ENCODE measurements at regions not wholly inside any gene's neighbourhood (a gene's known extent, or its start where the extent isn't known, plus 50 kb on each side); places are given as distances from the start of the nearest gene placed in this dataset.
"Not testable (repeated sequence)": the region's sequence is repeated elsewhere in the genome, so short reads cannot be mapped to it uniquely, and the experiment has no call there.

DNA sequence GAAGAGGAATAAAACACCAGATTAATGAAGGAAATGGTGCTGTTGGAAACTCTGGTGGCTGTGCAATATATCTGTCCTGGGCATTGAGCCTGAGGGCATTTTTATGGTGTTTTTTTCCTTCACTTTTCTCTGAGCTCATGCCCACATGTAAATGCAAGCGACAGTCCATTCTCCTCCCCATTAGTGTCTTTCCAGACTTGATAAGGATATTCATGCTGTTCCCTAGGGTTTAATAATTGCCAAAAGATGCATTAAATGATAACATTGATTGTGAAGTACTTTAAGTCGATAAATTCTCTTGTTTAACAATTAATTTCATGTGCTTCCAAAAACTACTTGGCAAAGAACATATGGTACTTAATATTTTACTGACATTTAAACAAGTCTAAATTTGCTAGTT lies 384.7 kb downstream of the MDFIC start:
- no peak overlapping the region for H3K27ac Mint-ChIP-seq
- no peaks in the 10 kb centered on the region for H3K27me3 Mint-ChIP-seq (ENCODE audit: low read depth)
- ATAC-seq (replicated peaks in 1 of 2) (no peak), DNase-seq (no peak)
- no peaks in the 10 kb centered on the region for H3K9me3 Mint-ChIP-seq
- H3K4me1 Mint-ChIP-seq (ENCODE audit: low read depth) = no peaks in the 10 kb centered on the region
- no peaks in the 10 kb centered on the region for H3K36me3 Mint-ChIP-seq (ENCODE audit: insufficient read depth in 2 of 2)
- H3K4me3 Mint-ChIP-seq = no peak overlapping the region

- no peaks in the 10 kb centered on the region for H3K36me3 Mint-ChIP-seq (ENCODE audit: insufficient read depth in 2 of 2)
- no peak overlapping the region for H3K27ac Mint-ChIP-seq
- ATAC-seq (replicated peaks in 1 of 2) = no peak
- H3K4me3 Mint-ChIP-seq = no peak overlapping the region
- H3K9me3 Mint-ChIP-seq = peaks cover 1% of the 10 kb centered on the region in 2 donors
- DNase-seq = no peak
- H3K4me1 Mint-ChIP-seq (ENCODE audit: low read depth) = no peaks in the 10 kb centered on the region
- no peaks in the 10 kb centered on the region for H3K27me3 Mint-ChIP-seq (ENCODE audit: low read depth)
Measured at GRCh38 chr7:115300231-115300870, 378.5 kb downstream of the MDFIC start.

DNA sequence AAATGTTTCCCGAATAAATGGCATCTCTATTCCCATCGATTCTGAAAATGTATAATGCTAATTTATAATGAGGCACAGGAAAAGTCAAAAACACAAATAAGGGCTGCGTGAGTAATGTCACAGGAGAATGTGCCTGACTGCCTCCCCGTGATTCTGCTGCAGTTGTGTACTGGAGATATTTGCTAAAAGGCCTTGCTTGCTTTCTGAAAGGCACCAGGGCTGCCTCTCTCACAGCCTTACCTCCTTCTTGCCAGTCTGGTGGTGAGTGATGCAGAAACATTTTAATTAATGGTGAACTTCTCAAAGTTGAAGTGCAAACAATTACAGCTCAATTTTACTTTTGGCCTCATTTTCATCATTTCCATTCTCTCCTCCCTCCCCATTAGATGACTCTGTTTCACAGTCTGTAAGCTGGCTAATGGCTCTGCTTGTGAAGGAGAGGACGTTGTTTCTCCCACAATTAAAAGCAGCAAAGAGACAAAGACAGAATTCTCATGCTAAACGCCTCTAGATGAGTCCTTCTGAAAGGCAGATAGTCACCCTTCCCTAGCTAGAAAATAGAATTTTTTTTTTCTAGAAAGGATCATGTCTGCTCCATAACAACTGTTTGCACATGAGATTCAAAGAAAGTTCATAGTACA lies 377.6 kb downstream of the MDFIC start:
- DNase-seq = no peak
- no peak for ATAC-seq (replicated peaks in 1 of 2)
- H3K36me3 Mint-ChIP-seq (ENCODE audit: insufficient read depth in 2 of 2) = no peaks in the 10 kb centered on the region
- no peak overlapping the region for H3K4me3 Mint-ChIP-seq
- no peaks in the 10 kb centered on the region for H3K27me3 Mint-ChIP-seq (ENCODE audit: low read depth)
- no peaks in the 10 kb centered on the region for H3K4me1 Mint-ChIP-seq (ENCODE audit: low read depth)
- no peak overlapping the region for H3K27ac Mint-ChIP-seq
- H3K9me3 Mint-ChIP-seq = peaks cover 1% of the 10 kb centered on the region in 2 donors

DNA sequence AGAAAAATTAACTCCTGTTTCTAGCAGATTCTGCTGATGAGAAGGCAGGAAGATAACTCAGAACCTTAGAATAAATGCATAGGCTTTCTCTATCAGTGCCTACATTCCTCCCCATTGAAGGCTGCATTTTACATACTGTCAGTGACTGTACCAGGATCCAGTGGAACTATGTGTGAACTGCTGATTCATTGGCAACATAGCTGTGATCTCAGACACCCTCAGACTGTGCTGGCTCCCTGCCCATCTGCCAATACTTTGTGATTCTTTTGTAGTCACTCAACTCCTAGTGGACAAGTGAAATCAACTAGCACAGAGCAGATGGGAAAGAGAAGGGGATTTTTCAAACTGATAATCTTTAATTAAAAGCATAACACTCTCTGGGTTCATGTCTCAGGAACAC lies 375.8 kb downstream of the MDFIC start:
- no peak overlapping the region for H3K27ac Mint-ChIP-seq
- DNase-seq (no peak), ATAC-seq (replicated peaks in 1 of 2) (no peak)
- no peaks in the 10 kb centered on the region for H3K36me3 Mint-ChIP-seq (ENCODE audit: insufficient read depth in 2 of 2)
- H3K27me3 Mint-ChIP-seq (ENCODE audit: low read depth) = no peaks in the 10 kb centered on the region
- H3K4me3 Mint-ChIP-seq = no peak overlapping the region
- H3K9me3 Mint-ChIP-seq = peaks cover 1% of the 10 kb centered on the region in 2 donors
- H3K4me1 Mint-ChIP-seq (ENCODE audit: low read depth) = no peaks in the 10 kb centered on the region

- peaks cover 5% of the 10 kb centered on the region for H3K27me3 Mint-ChIP-seq (ENCODE audit: low read depth)
- no peaks in the 10 kb centered on the region for H3K4me1 Mint-ChIP-seq (ENCODE audit: low read depth)
- no peak overlapping the region for H3K4me3 Mint-ChIP-seq
- ATAC-seq (replicated peaks in 1 of 2) (no peak), DNase-seq (no peak)
- peaks cover 0 to 1% of the 10 kb centered on the region in 2 donors for H3K36me3 Mint-ChIP-seq (ENCODE audit: insufficient read depth in 2 of 2)
- H3K9me3 Mint-ChIP-seq = peaks cover 1 to 3% of the 10 kb centered on the region in 2 donors
- H3K27ac Mint-ChIP-seq = no peak overlapping the region
Measured at GRCh38 chr7:115293628-115294240, 371.8 kb downstream of the MDFIC start.

- H3K27me3 Mint-ChIP-seq (ENCODE audit: low read depth) = peaks cover 5% of the 10 kb centered on the region
- no peak for DNase-seq
- no peak for ATAC-seq (replicated peaks in 1 of 2)
- H3K9me3 Mint-ChIP-seq = peaks cover 1 to 3% of the 10 kb centered on the region in 2 donors
- H3K27ac Mint-ChIP-seq = no peak overlapping the region
- peaks cover 0 to 1% of the 10 kb centered on the region in 2 donors for H3K36me3 Mint-ChIP-seq (ENCODE audit: insufficient read depth in 2 of 2)
- no peak overlapping the region for H3K4me3 Mint-ChIP-seq
- no peaks in the 10 kb centered on the region for H3K4me1 Mint-ChIP-seq (ENCODE audit: low read depth)
Measured at GRCh38 chr7:115292381-115292780, 370.5 kb downstream of the MDFIC start.

- peaks cover 5% of the 10 kb centered on the region for H3K27me3 Mint-ChIP-seq (ENCODE audit: low read depth)
- peaks cover 0 to 1% of the 10 kb centered on the region in 2 donors for H3K9me3 Mint-ChIP-seq
- no peak for ATAC-seq (replicated peaks in 1 of 2)
- H3K4me1 Mint-ChIP-seq (ENCODE audit: low read depth) = no peaks in the 10 kb centered on the region
- DNase-seq = no peak
- H3K4me3 Mint-ChIP-seq = no peak overlapping the region
- peaks cover 0 to 1% of the 10 kb centered on the region in 2 donors for H3K36me3 Mint-ChIP-seq (ENCODE audit: insufficient read depth in 2 of 2)
- H3K27ac Mint-ChIP-seq = no peak overlapping the region
Measured at GRCh38 chr7:115289971-115290370, 368.1 kb downstream of the MDFIC start.

DNA sequence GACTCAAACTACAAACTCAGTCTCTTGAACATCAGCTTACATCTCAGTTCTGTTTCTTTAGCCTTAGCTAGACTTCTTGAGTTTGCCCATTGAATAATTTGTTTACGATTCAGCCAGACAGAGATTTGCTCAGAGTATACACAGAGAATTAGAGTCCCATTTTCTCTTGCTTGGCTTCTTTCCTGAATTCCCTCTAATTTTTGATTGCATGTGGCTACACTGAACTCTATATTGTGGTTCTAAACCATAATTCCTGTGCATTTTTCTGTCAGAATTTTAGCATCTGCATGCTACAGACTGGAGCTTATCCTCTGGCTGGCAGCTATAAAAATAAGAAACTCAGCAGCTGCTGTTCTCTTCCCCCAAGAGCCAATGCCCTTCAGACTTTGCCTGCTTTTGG lies 354.9 kb downstream of the MDFIC start:
- no peak for DNase-seq
- ATAC-seq (replicated peaks in 1 of 2) = no peak
- H3K36me3 Mint-ChIP-seq (ENCODE audit: insufficient read depth in 2 of 2) = no peaks in the 10 kb centered on the region

GRCh38 chr7:115273855-115274254 lies 352.0 kb downstream of the MDFIC start:
- not testable (repeated sequence) for DNase-seq; H3K27ac Mint-ChIP-seq; H3K4me1 Mint-ChIP-seq (ENCODE audit: low read depth); H3K9me3 Mint-ChIP-seq; H3K36me3 Mint-ChIP-seq (ENCODE audit: insufficient read depth in 2 of 2); ATAC-seq (replicated peaks in 1 of 2); H3K4me3 Mint-ChIP-seq
- peaks cover 16% of the 10 kb centered on the region for H3K27me3 Mint-ChIP-seq (ENCODE audit: low read depth)

More for the DNA sequence above, 354.9 kb downstream of the MDFIC start:
- H3K27ac Mint-ChIP-seq = no peak overlapping the region
- H3K9me3 Mint-ChIP-seq = peaks cover 0 to 1% of the 10 kb centered on the region in 2 donors
- H3K27me3 Mint-ChIP-seq (ENCODE audit: low read depth) = peaks cover 4% of the 10 kb centered on the region
- no peaks in the 10 kb centered on the region for H3K4me1 Mint-ChIP-seq (ENCODE audit: low read depth)
- H3K4me3 Mint-ChIP-seq = no peak overlapping the region

DNA sequence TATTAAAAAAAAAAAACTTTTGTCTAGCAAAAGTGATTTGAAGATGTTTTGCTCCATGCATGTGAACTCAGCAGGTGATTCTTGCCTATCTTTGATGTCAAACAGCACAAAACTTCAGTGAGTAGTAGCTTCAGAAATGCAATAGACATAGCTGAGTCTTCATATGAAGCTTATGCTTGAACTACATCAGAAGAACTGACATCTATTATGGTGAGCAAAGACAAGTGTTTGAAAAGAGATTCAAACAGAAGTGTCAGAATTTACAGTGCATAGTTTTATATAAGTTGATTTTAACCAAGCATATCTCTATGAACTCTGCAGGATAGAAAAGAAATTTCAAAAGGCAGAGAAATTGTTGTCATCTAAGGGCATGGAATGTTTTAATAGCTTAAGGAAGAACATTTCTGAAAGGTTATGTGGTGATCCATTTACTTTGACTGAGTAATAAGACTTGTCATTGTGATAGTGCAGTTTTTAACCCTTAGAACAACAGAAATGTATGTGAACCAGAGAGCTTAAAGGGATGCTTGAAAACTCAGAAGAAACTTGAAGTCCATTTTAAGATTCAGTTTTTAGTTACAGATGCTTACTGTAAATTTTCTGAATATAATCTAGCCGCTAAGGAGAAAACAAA lies 351.4 kb downstream of the MDFIC start:
- Mint-ChIP-seq H3K9me3 (peaks cover 0 to 1% of the 10 kb centered on the region in 2 donors), H3K27me3 (ENCODE audit: low read depth) (peaks cover 16% of the 10 kb centered on the region), H3K4me3 (no peak overlapping the region), H3K27ac (no peak overlapping the region), H3K36me3 (ENCODE audit: insufficient read depth in 2 of 2) (no peaks in the 10 kb centered on the region), H3K4me1 (ENCODE audit: low read depth) (no peaks in the 10 kb centered on the region)
- ATAC-seq (replicated peaks in 1 of 2) (no peak), DNase-seq (no peak)

- Mint-ChIP-seq H3K4me3 (no peak overlapping the region), H3K27ac (no peak overlapping the region), H3K27me3 (ENCODE audit: low read depth) (peaks cover 26% of the 10 kb centered on the region), H3K9me3 (peaks cover 0 to 1% of the 10 kb centered on the region in 2 donors), H3K4me1 (ENCODE audit: low read depth) (no peaks in the 10 kb centered on the region), H3K36me3 (ENCODE audit: insufficient read depth in 2 of 2) (no peaks in the 10 kb centered on the region)
- DNase-seq (no peak), ATAC-seq (replicated peaks in 1 of 2) (no peak)
Measured at GRCh38 chr7:115271332-115272235, 349.7 kb downstream of the MDFIC start.

DNA sequence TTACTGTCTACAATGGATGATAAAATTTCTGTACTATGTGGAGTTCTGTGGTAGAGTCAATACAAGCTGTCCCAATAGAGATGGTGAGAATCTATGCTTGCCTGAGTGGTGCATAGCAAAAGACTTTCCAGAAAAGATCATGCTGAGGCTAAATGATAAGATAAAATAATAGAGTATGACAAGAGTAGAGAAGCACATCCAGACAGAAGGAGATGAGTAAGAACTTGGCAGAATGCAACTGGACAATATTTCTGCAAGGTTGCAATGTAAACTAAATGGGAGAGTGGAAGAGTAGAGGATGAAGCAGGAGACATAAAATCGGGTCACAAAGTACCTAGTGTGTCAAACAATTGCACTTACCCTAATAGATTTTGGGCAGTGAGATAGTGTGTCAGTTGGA lies 347.6 kb downstream of the MDFIC start:
- no peak for ATAC-seq (replicated peaks in 1 of 2)
- Mint-ChIP-seq H3K27ac (no peak overlapping the region), H3K27me3 (ENCODE audit: low read depth) (peaks cover 26% of the 10 kb centered on the region), H3K9me3 (no peaks in the 10 kb centered on the region), H3K4me3 (no peak overlapping the region), H3K4me1 (ENCODE audit: low read depth) (no peaks in the 10 kb centered on the region), H3K36me3 (ENCODE audit: insufficient read depth in 2 of 2) (peaks cover 0 to 1% of the 10 kb centered on the region in 2 donors)
- DNase-seq = no peak
